Smooth muscle cell (in vitro differentiated cells): ENCODE measurements at regions not wholly inside any gene's neighbourhood (a gene's known extent, or its start where the extent isn't known, plus 50 kb on each side); places are given as distances from the start of the nearest gene placed in this dataset.

Experiments used
- DNase-seq: peaks from one replicate; lab custom pipeline; 2025; ENCODE audit not compliant: unreplicated experiment; lab: John Stamatoyannopoulos, UW
- H2AFZ ChIP-seq: fragments of 200-600 bp; sonication (generic); 2 replicates; pipeline ENCODE4 v1.6.0; 2016; ENCODE audit warnings: antibody characterized with exemption, low read depth, mild to moderate bottlenecking
- H3F3A ChIP-seq: fragments of 200-600 bp; sonication (generic); 2 replicates; pipeline ENCODE4 v1.6.0; 2017; ENCODE audit warnings: antibody characterized with exemption, low read depth
- H3K27ac ChIP-seq: fragments of 200-600 bp; sonication (generic); 2 replicates; pipeline ENCODE4 v1.5.1; 2016; ENCODE audit warnings: low read depth, mild to moderate bottlenecking
- H3K27me3 ChIP-seq: fragments of 200-600 bp; sonication (generic); 2 replicates; pipeline ENCODE4 v1.6.1; 2016; ENCODE audit warnings: low read depth, mild to moderate bottlenecking
- H3K36me3 ChIP-seq: fragments of 200-600 bp; sonication (generic); 2 replicates; pipeline ENCODE4 v1.5.1; 2016; ENCODE audit warnings: low read depth
- H3K4me1 ChIP-seq: fragments of 200-600 bp; sonication (generic); 2 replicates; pipeline ENCODE4 v1.5.1; 2016; ENCODE audit warnings: low read depth
- H3K4me2 ChIP-seq: fragments of 200-600 bp; sonication (generic); 2 replicates; pipeline ENCODE4 v1.6.0; 2016; ENCODE audit warnings: mild to moderate bottlenecking
- H3K4me3 ChIP-seq: fragments of 200-600 bp; sonication (generic); 2 replicates; pipeline ENCODE4 v1.5.1; 2016; ENCODE audit warnings: mild to moderate bottlenecking
- H3K79me2 ChIP-seq: fragments of 200-600 bp; sonication (generic); 2 replicates; pipeline ENCODE4 v1.6.0; 2016; ENCODE audit warnings: low read depth, mild to moderate bottlenecking
- H3K9ac ChIP-seq: fragments of 200-600 bp; sonication (generic); 2 replicates; pipeline ENCODE4 v1.6.0; 2016; ENCODE audit warnings: low read depth
- H3K9me3 ChIP-seq: fragments of 200-600 bp; sonication (generic); replicated peaks from 2 replicates; pipeline ENCODE4 v1.5.1; 2016; ENCODE audit warnings: low read depth
- H4K20me1 ChIP-seq: fragments of 200-600 bp; sonication (generic); 2 replicates; pipeline ENCODE4 v1.6.0; 2016; ENCODE audit warnings: low read depth
- CTCF ChIP-seq: fragments of 200-600 bp; sonication (generic); IDR thresholded peaks from 2 replicates; pipeline ENCODE4 v1.5.1; 2017; ENCODE audit warnings: borderline replicate concordance, mild to moderate bottlenecking, antibody characterized with exemption; ENCODE audit not compliant: insufficient read depth, poor library complexity, severe bottlenecking
- WGBS: methylation state at CpG from one replicate; pipeline ENCODE4 v1.1.7; 2016; ENCODE audit warnings: low lambda C conversion rate; 5-methylcytosine and 5-hydroxymethylcytosine counted together

GRCh38 chr6:163984124-163984936 is 569.8 kb downstream of the QKI start:
- Histone ChIP-seq H3K4me3 (no peak overlapping the region), H3F3A (peaks cover 3% of the 10 kb centered on the region), H3K27me3 (no peaks in the 10 kb centered on the region), H3K4me1 (no peaks in the 10 kb centered on the region), H3K9me3 (no peaks in the 10 kb centered on the region), H3K9ac (no peak overlapping the region), H3K27ac (no peak overlapping the region), H3K79me2 (no peaks in the 10 kb centered on the region), H4K20me1 (no peaks in the 10 kb centered on the region), H2AFZ (no peak overlapping the region), H3K36me3 (no peaks in the 10 kb centered on the region), H3K4me2 (no peak overlapping the region)
- TF ChIP-seq CTCF: no peak
- DNase-seq: no peak
- 72% methylated on average over 9 of the region's 9 CpGs for WGBS

GRCh38 chr6:163983679-163984078 is 569.2 kb downstream of the QKI start:
- WGBS: 60% methylated on average over 10 of the region's 10 CpGs
- DNase-seq: no peak
- H3K27me3 ChIP-seq: no peaks in the 10 kb centered on the region
- H3K4me2 ChIP-seq: no peak overlapping the region
- no peak overlapping the region for H2AFZ ChIP-seq
- H3K9me3 ChIP-seq: no peaks in the 10 kb centered on the region
- no peaks in the 10 kb centered on the region for H3K79me2 ChIP-seq
- H3K4me3 ChIP-seq: no peak overlapping the region
- H3K4me1 ChIP-seq: no peaks in the 10 kb centered on the region
- H3F3A ChIP-seq: peaks cover 3% of the 10 kb centered on the region
- H3K9ac ChIP-seq: no peak overlapping the region
- no peak for TF ChIP-seq CTCF
- H4K20me1 ChIP-seq: no peaks in the 10 kb centered on the region
- no peaks in the 10 kb centered on the region for H3K36me3 ChIP-seq
- H3K27ac ChIP-seq: no peak overlapping the region

- no peaks in the 10 kb centered on the region for H3K4me1 ChIP-seq
- no peaks in the 10 kb centered on the region for H3K79me2 ChIP-seq
- H3K9me3 ChIP-seq: no peaks in the 10 kb centered on the region
- H3K4me3 ChIP-seq: no peak overlapping the region
- H3K36me3 ChIP-seq: no peaks in the 10 kb centered on the region
- no peak overlapping the region for H3K27ac ChIP-seq
- H3K4me2 ChIP-seq: no peak overlapping the region
- H4K20me1 ChIP-seq: no peaks in the 10 kb centered on the region
- H3K27me3 ChIP-seq: no peaks in the 10 kb centered on the region
- DNase-seq: no peak
- H3F3A ChIP-seq: no peaks in the 10 kb centered on the region
- 88% methylated on average over 2 of the region's 2 CpGs for WGBS
- H3K9ac ChIP-seq: no peak overlapping the region
- no peak for TF ChIP-seq CTCF
- H2AFZ ChIP-seq: no peak overlapping the region
Observed at GRCh38 chr6:163974322-163974721, 559.8 kb downstream of the QKI start.
